ENCODE measurements at regions not wholly inside any gene's neighbourhood (a gene's known extent, or its start where the extent isn't known, plus 50 kb on each side); places are given as distances from the start of the nearest gene placed in this dataset.
"Not testable (repeated sequence)": the region's sequence is repeated elsewhere in the genome, so short reads cannot be mapped to it uniquely, and the experiment has no call there.

GRCh38 chr2:2731816-2732284, 400.8 kb upstream of the MYT1L start:
- no peak for DNase-seq

GRCh38 chr2:2731101-2731815, 400.2 kb upstream of the MYT1L start:
- DNase-seq, result no peak

DNA sequence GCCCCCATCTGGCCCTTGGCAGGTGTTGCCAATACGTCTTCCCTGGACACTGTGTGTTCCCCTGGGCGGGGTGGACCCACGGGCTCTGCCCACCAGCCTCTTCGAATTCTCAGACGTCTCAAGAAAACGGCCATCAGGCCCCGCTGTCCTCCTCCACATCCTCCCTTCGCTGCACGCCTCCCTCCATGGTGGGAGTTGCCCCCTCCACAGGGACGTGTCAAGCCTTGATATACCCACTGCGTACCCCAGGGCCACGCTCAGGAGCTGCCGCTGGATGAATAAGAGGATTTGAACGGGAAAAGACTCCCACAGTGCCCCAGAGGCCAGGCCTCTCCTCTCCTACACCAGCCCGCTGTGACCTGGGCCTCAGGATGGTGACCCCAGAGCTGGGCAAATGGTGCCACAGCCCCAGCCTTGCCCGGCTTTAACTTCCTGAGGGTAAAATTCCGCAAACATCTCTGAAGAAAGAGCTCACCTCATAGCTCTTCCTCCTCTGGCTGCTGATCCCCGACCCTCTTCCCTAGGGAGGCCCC, 399.3 kb upstream of the MYT1L start:
- DNase-seq, result no peak

GRCh38 chr2:2729246-2729645, 398.2 kb upstream of the MYT1L start:
- no peak for DNase-seq

DNA sequence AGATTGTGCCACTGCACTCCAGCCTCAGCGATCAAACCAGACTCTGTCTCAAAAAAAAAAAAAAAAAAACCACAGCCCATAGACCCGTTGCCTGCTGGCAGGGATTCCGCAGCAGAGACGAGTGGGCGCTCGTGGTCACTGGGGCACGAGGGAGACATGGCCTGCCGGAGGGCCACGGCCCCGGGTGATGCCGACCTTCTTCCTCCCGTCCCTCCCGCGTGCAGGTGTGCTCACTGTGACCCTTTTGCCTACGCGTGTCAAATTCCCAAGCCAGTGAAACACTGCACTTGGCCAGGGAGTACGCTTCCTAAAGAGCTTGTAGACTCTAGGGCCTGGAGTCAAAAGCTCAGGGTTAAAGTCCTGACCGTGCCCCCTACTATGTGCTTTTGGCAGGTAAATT, 397.6 kb upstream of the MYT1L start:
- DNase-seq, result no peak

GRCh38 chr2:2727876-2728511, 396.9 kb upstream of the MYT1L start:
- DNase-seq, result no peak

DNA sequence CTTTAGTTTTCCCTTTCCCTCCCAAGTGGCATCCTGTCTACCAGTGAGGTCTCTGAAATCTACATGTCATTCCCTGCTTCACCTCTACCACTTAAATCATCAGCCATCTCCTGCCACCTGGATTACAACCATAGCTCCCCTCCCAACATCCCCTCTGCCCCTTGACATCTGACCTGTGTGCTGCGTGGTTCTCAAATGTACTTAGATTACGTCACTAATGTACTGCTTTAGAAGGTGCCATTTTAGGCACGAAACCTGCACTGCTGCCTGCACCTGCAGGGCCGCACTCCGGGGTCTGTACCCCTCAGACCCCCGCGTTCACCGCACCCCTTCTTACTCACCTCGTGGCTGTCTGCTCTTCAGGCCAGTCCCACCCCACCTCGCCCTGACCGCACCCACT, 395.1 kb upstream of the MYT1L start:
- no peak for DNase-seq

GRCh38 chr2:2723064-2723463, 392.0 kb upstream of the MYT1L start:
- DNase-seq, result no peak

DNA sequence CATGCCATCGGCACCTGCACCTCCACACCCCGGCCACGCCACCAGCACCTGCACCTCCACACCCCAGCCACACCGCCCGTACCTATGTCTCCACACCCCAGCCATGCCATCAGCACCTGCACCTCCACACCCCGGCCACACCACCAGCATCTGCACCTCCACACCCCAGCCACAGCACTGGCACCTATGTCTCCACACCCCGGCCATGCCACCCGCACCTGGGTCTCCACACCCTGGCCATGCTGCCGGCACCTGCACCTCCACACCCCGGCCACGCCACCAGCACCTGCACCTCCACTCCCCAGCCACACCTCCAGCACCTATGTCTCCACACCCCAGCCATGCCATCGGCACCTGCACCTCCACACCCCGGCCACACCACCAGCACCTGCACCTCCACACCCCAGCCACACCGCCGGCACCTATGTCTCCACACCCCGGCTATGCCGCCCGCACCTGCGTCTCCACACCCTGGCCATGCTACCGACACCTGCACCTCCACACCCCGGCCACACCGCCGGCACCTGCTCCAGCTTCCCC, 390.3 kb upstream of the MYT1L start:
- DNase-seq, result no peak

DNA sequence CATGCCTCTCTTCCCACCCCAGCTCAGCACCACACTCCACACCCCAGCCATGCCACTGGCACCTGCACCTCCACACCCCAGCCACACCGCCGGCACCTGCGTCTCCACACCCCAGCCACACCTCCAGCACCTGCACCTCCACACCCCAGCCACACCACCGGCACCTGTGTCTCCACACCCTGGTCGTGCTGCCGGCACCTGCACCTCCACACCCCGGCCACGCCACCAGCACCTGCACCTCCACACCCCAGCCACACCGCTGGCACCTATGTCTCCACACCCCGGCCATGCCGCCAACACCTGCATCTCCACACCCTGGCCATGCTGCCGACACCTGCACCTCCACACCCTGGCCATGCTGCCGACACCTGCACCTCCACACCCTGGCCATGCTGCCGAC, 389.7 kb upstream of the MYT1L start:
- not testable (repeated sequence) for DNase-seq

DNA sequence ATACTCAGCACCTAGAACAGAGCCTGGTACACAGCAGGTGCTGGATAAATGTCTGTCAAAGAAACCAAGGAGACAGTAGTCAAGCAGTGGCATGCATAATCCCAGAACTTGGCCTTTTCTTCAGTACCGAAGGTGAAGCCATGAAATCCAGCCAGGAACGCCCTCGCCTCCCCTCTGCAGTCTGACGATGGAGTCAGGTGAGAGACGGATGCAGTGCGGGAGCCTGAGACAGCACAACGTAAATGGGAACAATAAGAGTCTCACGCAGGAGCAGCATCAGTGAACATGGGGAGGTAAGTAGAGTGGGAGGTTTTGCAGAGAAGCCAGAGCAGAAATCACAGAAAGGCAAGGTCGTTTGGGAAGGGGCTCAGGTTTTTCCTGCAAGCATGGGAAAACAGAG, 389.3 kb upstream of the MYT1L start:
- DNase-seq, result no peak

GRCh38 chr2:2719781-2720180, 388.7 kb upstream of the MYT1L start:
- DNase-seq, result no peak

DNA sequence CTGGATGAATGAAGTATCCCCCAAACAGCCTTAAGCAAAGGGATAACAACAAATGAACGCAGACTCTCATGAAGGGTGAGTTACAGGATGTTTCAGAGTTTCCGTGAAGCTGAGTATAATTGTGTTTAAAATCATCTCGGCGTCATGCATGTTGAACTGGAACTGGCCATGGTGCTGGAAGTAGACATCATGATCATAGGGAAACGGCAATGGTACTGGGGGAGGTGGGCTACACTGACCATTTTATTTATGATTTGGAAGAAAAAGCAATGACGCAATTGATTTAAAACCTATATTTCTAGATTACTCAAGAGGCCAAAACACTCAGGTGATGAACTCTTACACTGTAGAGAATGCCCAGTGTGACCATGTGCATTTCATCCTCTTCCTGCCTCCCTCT, 387.9 kb upstream of the MYT1L start:
- peak; percentile 1 for DNase-seq

DNA sequence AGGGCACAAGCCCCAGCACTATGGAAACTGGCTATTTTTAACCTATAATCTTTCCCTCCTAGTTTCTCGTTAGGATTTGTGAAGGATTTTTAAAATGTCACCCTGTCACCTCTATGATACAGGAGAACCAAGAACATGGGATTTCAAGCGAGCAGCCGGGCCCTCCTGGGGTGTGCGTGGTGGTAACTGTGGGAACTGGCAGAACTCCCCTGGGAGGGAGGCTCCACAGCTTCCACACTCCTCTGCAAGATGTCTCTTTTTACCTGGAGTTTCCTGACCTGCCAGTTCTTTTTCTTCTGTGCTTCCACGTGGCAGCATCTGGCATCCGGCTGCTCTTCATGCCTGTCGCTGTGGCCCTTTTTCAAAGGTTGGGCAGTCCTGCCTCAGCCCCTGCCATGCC, 386.3 kb upstream of the MYT1L start:
- DNase-seq, result no peak

- DNase-seq, result no peak
These were observed 385.7 kb upstream of the MYT1L start for GRCh38 chr2:2716771-2717170.

DNA sequence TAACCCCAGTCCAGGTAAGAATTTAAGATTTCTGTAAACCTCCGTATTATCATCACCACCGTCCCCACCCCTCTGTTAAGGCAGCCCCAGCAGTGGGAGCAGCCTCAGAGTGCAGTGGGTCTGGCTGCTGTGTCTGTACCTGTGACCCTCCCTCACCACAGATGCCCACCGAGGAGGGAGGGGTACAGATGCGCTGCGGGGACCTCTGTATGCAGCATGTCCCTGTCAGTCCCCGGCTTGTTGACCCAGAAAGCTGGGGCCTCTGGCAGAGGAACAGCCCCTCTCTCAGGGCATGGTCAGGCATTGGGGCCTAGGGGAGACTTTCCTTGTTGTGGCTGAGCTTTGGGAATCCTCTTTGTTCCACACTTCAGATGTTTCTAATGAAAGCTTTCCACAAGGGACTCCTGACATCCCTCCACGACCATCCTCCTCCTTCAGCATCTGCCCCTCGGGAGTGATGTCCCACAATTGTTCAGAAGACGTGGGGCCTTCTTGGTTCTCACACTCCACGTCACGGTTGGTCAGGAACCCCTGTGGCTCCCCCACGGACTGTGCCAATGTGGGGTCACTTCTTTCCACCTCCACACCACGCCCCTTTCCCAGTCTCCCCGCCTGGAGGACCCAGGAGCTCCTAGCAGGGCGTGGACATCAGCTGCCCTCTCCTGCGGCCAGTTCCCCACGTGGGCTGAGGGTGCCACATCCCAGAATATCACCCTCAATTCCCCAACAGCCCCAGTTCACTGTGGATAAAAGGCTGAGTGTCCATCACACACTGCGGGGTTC, 384.2 kb upstream of the MYT1L start:
- no peak for DNase-seq

DNA sequence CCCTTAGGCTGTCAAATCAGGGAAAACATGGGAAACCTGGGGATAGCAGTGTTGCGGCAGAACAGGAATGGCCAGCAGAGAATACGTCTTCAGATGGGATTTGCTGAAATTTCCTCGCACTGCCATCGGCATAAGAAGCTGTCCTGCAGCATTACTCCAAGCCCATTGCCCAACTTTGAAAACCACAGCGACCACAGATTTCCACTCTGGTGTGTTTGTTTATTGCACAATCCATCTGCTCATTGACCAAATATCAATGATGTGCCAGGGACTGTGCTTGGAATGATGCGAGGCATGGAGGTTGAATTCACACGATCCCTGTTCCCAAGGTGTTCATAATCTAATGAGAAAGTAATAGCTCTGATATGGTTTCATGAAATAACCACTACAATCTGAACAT, 383.3 kb upstream of the MYT1L start:
- DNase-seq, result peak; percentile 80

DNA sequence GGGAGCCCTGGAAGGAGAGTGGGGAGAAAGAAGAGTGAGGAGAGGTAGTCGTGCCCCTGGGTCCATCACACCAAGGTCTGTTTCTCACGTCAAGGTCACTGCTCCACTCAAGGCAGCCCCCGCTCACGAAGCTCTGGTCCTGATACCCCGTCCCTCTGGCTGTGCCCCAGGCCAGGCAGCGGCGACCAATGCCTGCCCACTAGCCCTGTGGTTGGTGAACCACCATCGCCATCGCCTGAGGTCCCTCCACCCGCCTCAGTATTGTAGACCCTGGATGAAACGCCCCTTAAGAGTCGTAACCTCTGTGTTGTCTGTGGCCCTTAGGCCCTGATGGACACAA, 378.3 kb upstream of the MYT1L start:
- DNase-seq, result no peak

DNA sequence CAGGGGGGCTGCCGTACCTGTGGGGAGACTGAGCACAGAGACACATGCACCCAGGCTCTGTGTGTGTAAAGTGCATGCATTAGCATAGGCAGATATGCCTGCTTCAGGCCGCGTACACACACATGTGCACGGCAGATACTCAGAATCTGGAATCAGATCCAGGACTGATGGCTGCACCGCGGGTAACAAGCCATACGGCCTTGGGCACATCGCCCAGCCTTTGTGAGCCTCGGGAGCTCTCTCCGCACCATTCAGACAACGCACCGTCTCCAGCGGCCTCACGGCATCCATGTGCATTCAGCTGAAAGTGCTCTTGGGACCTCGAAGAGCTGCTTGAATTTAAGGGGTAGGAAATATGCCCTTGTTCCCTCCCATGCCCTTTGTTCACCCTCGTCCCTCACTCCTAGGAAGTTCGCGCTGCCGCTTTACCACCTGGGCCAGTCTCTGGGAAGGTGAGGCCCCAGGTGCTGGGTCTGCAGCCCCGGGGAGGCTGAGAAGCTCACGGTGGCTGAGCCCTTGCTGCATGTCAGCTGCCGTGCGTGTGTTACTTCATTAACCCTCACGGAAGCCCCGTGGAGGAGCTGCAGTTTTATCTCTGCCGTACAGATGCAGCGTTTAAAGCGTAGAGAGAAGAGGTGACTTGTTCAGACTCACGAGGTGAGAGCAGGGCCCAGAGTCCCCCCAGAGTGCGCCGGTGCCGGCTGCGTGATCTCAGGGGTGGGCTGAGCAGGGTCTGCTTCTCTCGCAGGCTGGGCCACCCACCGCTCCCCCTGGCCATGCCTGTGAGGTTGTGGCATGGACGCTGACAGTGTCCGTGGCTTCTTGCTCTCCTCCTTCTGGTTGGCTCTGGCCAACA, 377.7 kb upstream of the MYT1L start:
- no peak for DNase-seq

GRCh38 chr2:2707206-2707991, 376.3 kb upstream of the MYT1L start:
- peak; percentile 19 for DNase-seq

DNA sequence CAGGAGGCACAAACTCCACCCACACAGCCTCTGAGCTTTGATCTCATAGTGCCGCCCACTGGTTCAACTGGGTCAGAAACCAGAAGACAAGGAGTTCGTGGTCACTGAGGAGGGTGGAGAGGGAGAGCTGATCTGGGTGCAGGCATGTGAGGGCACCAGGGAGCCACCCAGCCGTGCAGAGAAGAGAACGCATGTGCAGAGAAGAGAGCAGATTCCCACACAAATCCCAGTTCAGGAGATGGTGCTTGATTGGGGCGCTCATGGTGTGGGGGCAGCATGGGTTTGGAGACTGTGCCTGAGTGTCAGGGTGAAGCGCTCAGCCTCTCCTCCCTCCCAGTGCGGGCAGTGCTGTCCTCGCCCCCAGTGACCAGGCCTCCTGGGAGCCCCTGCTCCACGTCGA, 375.2 kb upstream of the MYT1L start:
- no peak for DNase-seq

- DNase-seq, result no peak
These were observed 374.8 kb upstream of the MYT1L start for GRCh38 chr2:2705871-2706270.

All from MV-4-11 (cell line).